OCI-LY7 (cell line): ENCODE measurements at regions not wholly inside any gene's neighbourhood (a gene's known extent, or its start where the extent isn't known, plus 50 kb on each side); places are given as distances from the start of the nearest gene placed in this dataset.

Experiments
- BruUV-seq: library from RNA; stranded (reverse); fragments of 400-500 nt; replicated peaks from 2 replicates; lab custom pipeline; 2021; lab: Mats Ljungman, UMichigan
- CTCF ChIA-PET: fragments of 300-600 bp; sonication (Branson Sonifier 250); formaldehyde crosslinking; loops from one replicate; lab custom pipeline; 2022; ENCODE audit warnings: antibody characterized with exemption; ENCODE audit not compliant: unreplicated experiment; lab: Charles Lee
- POLR2A ChIA-PET: fragments of 300-600 bp; sonication (Branson Sonifier 250); formaldehyde crosslinking; loops from one replicate; lab custom pipeline; 2022; ENCODE audit warnings: antibody characterized with exemption; lab: Charles Lee
- DNase-seq: peaks from one replicate; pipeline ENCODE4 v3.0.0-alpha.2; 2015; ENCODE audit warnings: low spot score
- H2AFZ ChIP-seq: fragments of 200-600 bp; sonication (generic), shearing (Covaris generic); 2 replicates; pipeline ENCODE4 v1.6.1; 2014; ENCODE audit warnings: mild to moderate bottlenecking, antibody characterized with exemption, low read length, moderate library complexity
- H3K27ac ChIP-seq: fragments of 200-600 bp; sonication (generic); 2 replicates; pipeline ENCODE4 v1.5.1; 2014; ENCODE audit warnings: mixed run types, low read depth, mild to moderate bottlenecking, moderate library complexity, low read length, inconsistent platforms; ENCODE audit not compliant: poor library complexity, severe bottlenecking
- H3K36me3 ChIP-seq: fragments of 200-600 bp; sonication (generic); 2 replicates; pipeline ENCODE4 v1.6.1; 2014; ENCODE audit warnings: mild to moderate bottlenecking, antibody characterized with exemption, low read length, moderate library complexity, mixed read lengths; ENCODE audit not compliant: insufficient read depth
- H3K4me1 ChIP-seq: fragments of 200-600 bp; sonication (generic); 2 replicates; pipeline ENCODE4 v1.5.1; 2014; ENCODE audit warnings: mild to moderate bottlenecking, low read length; ENCODE audit not compliant: insufficient read depth, poor library complexity, severe bottlenecking
- H3K4me2 ChIP-seq: fragments of 200-600 bp; sonication (generic); 2 replicates; pipeline ENCODE4 v1.6.1; 2014; ENCODE audit warnings: mild to moderate bottlenecking, low read length
- H3K4me3 ChIP-seq: fragments of 200-600 bp; sonication (generic); 2 replicates; pipeline ENCODE4 v1.5.1; 2014; ENCODE audit warnings: mild to moderate bottlenecking, low read depth, low read length; ENCODE audit not compliant: poor library complexity, severe bottlenecking
- H3K79me2 ChIP-seq: fragments of 200-600 bp; sonication (generic); 2 replicates; pipeline ENCODE4 v1.6.1; 2016; ENCODE audit warnings: low read depth, mild to moderate bottlenecking, low read length, moderate library complexity, mixed read lengths; ENCODE audit not compliant: insufficient read depth
- H3K9me2 ChIP-seq: fragments of 200-600 bp; sonication (generic); 2 replicates; pipeline ENCODE4 v1.6.1; 2016; ENCODE audit warnings: mild to moderate bottlenecking, low read length, mixed read lengths; ENCODE audit not compliant: insufficient read depth
- H3K9me3 ChIP-seq: fragments of 200-600 bp; sonication (generic); 2 replicates; pipeline ENCODE4 v1.6.1; 2014; ENCODE audit warnings: mild to moderate bottlenecking, mixed run types, low read length, mixed read lengths
- H4K20me1 ChIP-seq: fragments of 200-600 bp; sonication (generic); 2 replicates; pipeline ENCODE4 v1.6.1; 2014; ENCODE audit warnings: mild to moderate bottlenecking, antibody characterized with exemption, low read length, moderate library complexity, mixed read lengths; ENCODE audit not compliant: insufficient read depth
- CTCF ChIP-seq: fragments of 200-600 bp; sonication (generic); conservative IDR thresholded peaks from 2 replicates; pipeline ENCODE4 v1.5.1; 2014; ENCODE audit warnings: mild to moderate bottlenecking, antibody characterized with exemption, low read length, moderate library complexity, mixed read lengths
- EZH2phosphoT487 ChIP-seq: fragments of 200-600 bp; sonication (generic); IDR thresholded peaks from 2 replicates; pipeline ENCODE4 v1.6.1; 2018; ENCODE audit warnings: low read depth, borderline replicate concordance, mild to moderate bottlenecking, mixed run types, antibody characterized with exemption, low read length, moderate library complexity, mixed read lengths
- intact Hi-C: fragments of 100-400 bp; cut with micrococcal nuclease; formaldehyde crosslinking; loops from one replicate; pipeline ENCODE4 v1.10.0; 2022; ENCODE audit not compliant: unreplicated experiment

- H3K4me2 ChIP-seq, result no peak overlapping the region
- intact Hi-C loops, result no loop called here
Observed at GRCh38 chr3:144866476-144866875, 894.9 kb downstream of the DIPK2A start.

DNA sequence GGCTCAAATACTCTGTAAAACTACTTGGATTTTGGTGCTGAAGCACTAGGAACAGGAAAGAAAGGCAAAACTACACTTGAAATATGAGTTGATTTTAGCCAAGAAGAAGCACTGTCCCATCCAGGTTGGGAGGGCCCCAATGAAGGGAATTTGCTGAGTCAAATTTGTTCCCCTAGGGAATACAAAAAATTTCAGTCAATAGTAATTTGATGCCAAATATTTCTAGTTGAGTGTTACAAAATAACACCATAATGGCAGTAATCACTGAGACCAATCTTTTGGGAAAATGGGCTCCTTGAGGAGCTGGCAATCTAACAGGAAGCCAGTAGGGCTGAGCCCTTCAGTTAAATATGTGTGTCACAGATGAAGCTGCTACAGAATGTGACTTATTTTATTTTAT, 896.9 kb downstream of the DIPK2A start:
- no peaks in the 10 kb centered on the region for H3K9me2 ChIP-seq
- H3K79me2 ChIP-seq, result no peaks in the 10 kb centered on the region
- no peak overlapping the region for H3K27ac ChIP-seq
- no peak overlapping the region for H3K4me3 ChIP-seq
- H3K36me3 ChIP-seq, result no peaks in the 10 kb centered on the region
- no peaks in the 10 kb centered on the region for H3K9me3 ChIP-seq
- intact Hi-C loops, result no loop called here
- H3K4me1 ChIP-seq, result no peaks in the 10 kb centered on the region
- ChIA-PET CTCF (no interaction called here), POLR2A (no interaction called here)
- BruUV-seq, result no TSS peak
- H4K20me1 ChIP-seq, result no peaks in the 10 kb centered on the region
- no peak for TF ChIP-seq CTCF
- no peak for TF ChIP-seq EZH2phosphoT487
- no peak overlapping the region for H2AFZ ChIP-seq
- no peak overlapping the region for H3K4me2 ChIP-seq
- no peak for DNase-seq

More at GRCh38 chr3:144866476-144866875, 894.9 kb downstream of the DIPK2A start:
- Histone ChIP-seq H3K9me2 (no peaks in the 10 kb centered on the region), H3K79me2 (no peaks in the 10 kb centered on the region), H3K9me3 (no peaks in the 10 kb centered on the region), H2AFZ (no peak overlapping the region), H3K27ac (no peak overlapping the region), H3K4me1 (no peaks in the 10 kb centered on the region), H4K20me1 (no peaks in the 10 kb centered on the region), H3K4me3 (no peak overlapping the region), H3K36me3 (no peaks in the 10 kb centered on the region)
- TF ChIP-seq EZH2phosphoT487 (no peak), CTCF (no peak)
- ChIA-PET CTCF (no interaction called here), POLR2A (no interaction called here)
- no peak for DNase-seq
- BruUV-seq, result no TSS peak

GRCh38 chr3:144873066-144873465, 901.4 kb downstream of the DIPK2A start:
- POLR2A ChIA-PET, result no interaction called here

More at GRCh38 chr3:144873066-144873465, 901.4 kb downstream of the DIPK2A start:
- Histone ChIP-seq H3K79me2 (no peaks in the 10 kb centered on the region), H3K4me1 (no peaks in the 10 kb centered on the region), H4K20me1 (no peaks in the 10 kb centered on the region), H3K4me3 (no peak overlapping the region), H2AFZ (no peak overlapping the region), H3K4me2 (no peak overlapping the region), H3K27ac (no peak overlapping the region), H3K9me2 (no peaks in the 10 kb centered on the region), H3K9me3 (no peaks in the 10 kb centered on the region), H3K36me3 (no peaks in the 10 kb centered on the region)
- DNase-seq, result no peak
- TF ChIP-seq CTCF (no peak), EZH2phosphoT487 (no peak)
- BruUV-seq, result no TSS peak
- intact Hi-C loops, result no loop called here
- CTCF ChIA-PET, result no interaction called here
